Right ventricle myocardium inferior (tissue), 1 donor: ENCODE measurements at regions not wholly inside any gene's neighbourhood (a gene's known extent, or its start where the extent isn't known, plus 50 kb on each side); places are given as distances from the start of the nearest gene placed in this dataset.
A peak's percentile ranks its signal among the peaks of the same experiment; 100 is the strongest.

Experiments
- ATAC-seq: fragments of 200-7000 bp; cut with Tn5 transposase; one replicate; pipeline ENCODE4 v1.9.1; 2020; ENCODE audit warnings: mild to moderate bottlenecking, moderate library complexity
- DNase-seq: peaks from one replicate; pipeline ENCODE4 v3.0.0; 2021; ENCODE audit errors: missing footprints
- intact Hi-C: fragments of 100-400 bp; cut with DNase I; formaldehyde crosslinking; loops from one replicate; pipeline ENCODE4 v1.11.0; 2022
- donor health status: DM: no; HTN: yes; CAD: no; lungs with severe emphysema.

- DNase-seq: no peak
- intact Hi-C loops: no loop called here
- ATAC-seq: no peak
Observed at GRCh38 chr7:94195201-94195600, 191.0 kb upstream of the BET1 start.

- no peak for ATAC-seq
- intact Hi-C loops: no loop called here
- DNase-seq: no peak
Observed at GRCh38 chr7:94195813-94196212, 191.7 kb upstream of the BET1 start.

GRCh38 chr7:94205529-94205928 is 189.2 kb upstream of the COL1A2 start:
- ATAC-seq: no peak
- DNase-seq: no peak
- intact Hi-C loops: no loop called here

- no peak for ATAC-seq
- intact Hi-C loops: no loop called here
- DNase-seq: no peak
Observed at GRCh38 chr7:94206295-94206694, 188.4 kb upstream of the COL1A2 start.

- peak; percentile 23 for ATAC-seq
- DNase-seq: no peak
- intact Hi-C loops: no loop called here
Observed at GRCh38 chr7:94212160-94212559, 182.5 kb upstream of the COL1A2 start.

- ATAC-seq: peak; percentile 57
- intact Hi-C loops: no loop called here
- DNase-seq: no peak
Observed at GRCh38 chr7:94216944-94217461, 177.7 kb upstream of the COL1A2 start.

- DNase-seq: no peak
- no peak for ATAC-seq
- intact Hi-C loops: no loop called here
Observed at GRCh38 chr7:94217766-94218165, 176.9 kb upstream of the COL1A2 start.

- no peak for ATAC-seq
- intact Hi-C loops: loop anchor here (10.0 kb wide), 1 partner anchor 328 kb away; the partner anchor contains the start of gene TFPI2
Observed at GRCh38 chr7:94222516-94222915, 172.2 kb upstream of the COL1A2 start.

GRCh38 chr7:94223375-94224084 is 171.2 kb upstream of the COL1A2 start:
- intact Hi-C loops: loop anchor here (10.0 kb wide), 1 partner anchor 329 kb away; the partner anchor contains the start of gene TFPI2
- no peak for DNase-seq
- no peak for ATAC-seq

More at GRCh38 chr7:94222516-94222915, 172.2 kb upstream of the COL1A2 start:
- DNase-seq: no peak

- no peak for DNase-seq
- no peak for ATAC-seq
- intact Hi-C loops: loop anchor here (10.0 kb wide), 1 partner anchor 333 kb away; the partner anchor contains the start of gene TFPI2
Observed at GRCh38 chr7:94228223-94228622, 166.5 kb upstream of the COL1A2 start.

GRCh38 chr7:94228678-94229077 is 166.0 kb upstream of the COL1A2 start:
- no peak for ATAC-seq
- no peak for DNase-seq
- intact Hi-C loops: loop anchor here (10.0 kb wide), 1 partner anchor 334 kb away; the partner anchor contains the start of gene TFPI2

- intact Hi-C loops: no loop called here
- ATAC-seq: no peak
- no peak for DNase-seq
Observed at GRCh38 chr7:94231305-94231704, 163.4 kb upstream of the COL1A2 start.

- intact Hi-C loops: no loop called here
Observed at GRCh38 chr7:94236960-94237359, 157.7 kb upstream of the COL1A2 start.

GRCh38 chr7:94237417-94237816 is 157.3 kb upstream of the COL1A2 start:
- DNase-seq: no peak
- intact Hi-C loops: no loop called here
- no peak for ATAC-seq

More at GRCh38 chr7:94236960-94237359, 157.7 kb upstream of the COL1A2 start:
- ATAC-seq (no peak), DNase-seq (no peak)

GRCh38 chr7:94239661-94240234 is 154.9 kb upstream of the COL1A2 start:
- intact Hi-C loops: no loop called here
- DNase-seq (no peak), ATAC-seq (no peak)

GRCh38 chr7:94240902-94241301 is 153.8 kb upstream of the COL1A2 start:
- intact Hi-C loops: no loop called here
- ATAC-seq: no peak
- DNase-seq: no peak

GRCh38 chr7:94241402-94241925 is 153.2 kb upstream of the COL1A2 start:
- DNase-seq (no peak), ATAC-seq (no peak)
- intact Hi-C loops: no loop called here

GRCh38 chr7:94243066-94243711 is 151.5 kb upstream of the COL1A2 start:
- no peak for DNase-seq
- intact Hi-C loops: no loop called here
- ATAC-seq: no peak

GRCh38 chr7:94244760-94245159 is 149.9 kb upstream of the COL1A2 start:
- DNase-seq (no peak), ATAC-seq (no peak)
- intact Hi-C loops: no loop called here
